ENCODE measurements at regions not wholly inside any gene's neighbourhood (a gene's known extent, or its start where the extent isn't known, plus 50 kb on each side); places are given as distances from the start of the nearest gene placed in this dataset.

GRCh38 chr22:49134076-49134475 is 693.6 kb downstream of the BRD1 start:
- no peak for DNase-seq

GRCh38 chr22:49133541-49133940 is 694.1 kb downstream of the BRD1 start:
- DNase-seq, result no peak

- DNase-seq, result no peak
Measured at GRCh38 chr22:49132009-49132408, 695.7 kb downstream of the BRD1 start.

- DNase-seq, result no peak
Measured at GRCh38 chr22:49129736-49130135, 697.9 kb downstream of the BRD1 start.

- DNase-seq, result no peak
Measured at GRCh38 chr22:49128874-49129273, 698.8 kb downstream of the BRD1 start.

GRCh38 chr22:49124608-49125007 is 703.1 kb downstream of the BRD1 start:
- no peak for DNase-seq

- DNase-seq, result no peak
Measured at GRCh38 chr22:49123621-49124192, 704.0 kb downstream of the BRD1 start.

GRCh38 chr22:49119551-49119952 is 708.1 kb downstream of the BRD1 start:
- DNase-seq, result no peak

- DNase-seq, result no peak
Measured at GRCh38 chr22:49118065-49118464, 709.6 kb downstream of the BRD1 start.

GRCh38 chr22:49117486-49117885 is 710.2 kb downstream of the BRD1 start:
- no peak for DNase-seq

- DNase-seq, result no peak
Measured at GRCh38 chr22:49116486-49117120, 711.1 kb downstream of the BRD1 start.

- DNase-seq, result no peak
Measured at GRCh38 chr22:49116021-49116420, 711.7 kb downstream of the BRD1 start.

- no peak for DNase-seq
Measured at GRCh38 chr22:49115197-49115596, 712.5 kb downstream of the BRD1 start.

GRCh38 chr22:49113758-49114157 is 713.9 kb downstream of the BRD1 start:
- DNase-seq, result no peak

GRCh38 chr22:49112661-49113626 is 714.7 kb downstream of the BRD1 start:
- no peak for DNase-seq

GRCh38 chr22:49112176-49112575 is 715.5 kb downstream of the BRD1 start:
- DNase-seq, result no peak

- no peak for DNase-seq
Measured at GRCh38 chr22:49111085-49111484, 716.6 kb downstream of the BRD1 start.

- no peak for DNase-seq
Measured at GRCh38 chr22:49108636-49109315, 718.9 kb downstream of the BRD1 start.

GRCh38 chr22:49107961-49108530 is 719.6 kb downstream of the BRD1 start:
- no peak for DNase-seq

GRCh38 chr22:49107561-49107960 is 720.1 kb downstream of the BRD1 start:
- no peak for DNase-seq

- no peak for DNase-seq
Measured at GRCh38 chr22:49106842-49107152, 720.9 kb downstream of the BRD1 start.
